Inflammatory macrophage treated with lipopolysaccharide for 1 hour (primary cell): ENCODE measurements at regions not wholly inside any gene's neighbourhood (a gene's known extent, or its start where the extent isn't known, plus 50 kb on each side); places are given as distances from the start of the nearest gene placed in this dataset.
"Not testable (repeated sequence)": the region's sequence is repeated elsewhere in the genome, so short reads cannot be mapped to it uniquely, and the experiment has no call there.

Source experiments
- DNase-seq, 2 donors: peaks; one replicate each; pipeline ENCODE4 v3.0.0-alpha.2; 2020 to 2022

GRCh38 chr4:120290553-120290952 lies 223.9 kb upstream of the MAD2L1 start:
- no peak for DNase-seq

- DNase-seq: no peak
Observed at GRCh38 chr4:120286813-120287212, 220.2 kb upstream of the MAD2L1 start.

- DNase-seq: no peak
Observed at GRCh38 chr4:120281581-120281980, 214.9 kb upstream of the MAD2L1 start.

GRCh38 chr4:120277391-120277790 lies 210.7 kb upstream of the MAD2L1 start:
- DNase-seq: no peak

GRCh38 chr4:120266602-120267001 lies 200.0 kb upstream of the MAD2L1 start:
- DNase-seq: no peak

- no peak for DNase-seq
Observed at GRCh38 chr4:120263618-120264017, 197.0 kb upstream of the MAD2L1 start.

- DNase-seq: no peak
Observed at GRCh38 chr4:120261117-120261516, 194.5 kb upstream of the MAD2L1 start.

GRCh38 chr4:120256112-120256775 lies 189.6 kb upstream of the MAD2L1 start:
- not testable (repeated sequence) for DNase-seq

- no peak for DNase-seq
Observed at GRCh38 chr4:120238277-120238973, 171.8 kb upstream of the MAD2L1 start.

- no peak for DNase-seq
Observed at GRCh38 chr4:120236873-120237272, 170.2 kb upstream of the MAD2L1 start.

- no peak for DNase-seq
Observed at GRCh38 chr4:120232050-120232449, 165.4 kb upstream of the MAD2L1 start.

GRCh38 chr4:120228086-120228485 lies 161.4 kb upstream of the MAD2L1 start:
- no peak for DNase-seq

GRCh38 chr4:120227554-120227953 lies 160.9 kb upstream of the MAD2L1 start:
- DNase-seq: no peak

GRCh38 chr4:120225527-120225926 lies 158.9 kb upstream of the MAD2L1 start:
- no peak for DNase-seq

- DNase-seq: no peak
Observed at GRCh38 chr4:120218981-120219380, 152.3 kb upstream of the MAD2L1 start.

- no peak for DNase-seq
Observed at GRCh38 chr4:120215350-120215749, 148.7 kb upstream of the MAD2L1 start.

- DNase-seq: no peak
Observed at GRCh38 chr4:120211408-120212015, 144.9 kb upstream of the MAD2L1 start.

GRCh38 chr4:120209706-120210105 lies 143.1 kb upstream of the MAD2L1 start:
- no peak for DNase-seq

- no peak for DNase-seq
Observed at GRCh38 chr4:120207021-120207420, 140.4 kb upstream of the MAD2L1 start.

- no peak for DNase-seq
Observed at GRCh38 chr4:120202222-120202621, 135.6 kb upstream of the MAD2L1 start.

- not testable (repeated sequence) for DNase-seq
Observed at GRCh38 chr4:120200573-120201110, 134.0 kb upstream of the MAD2L1 start.

GRCh38 chr4:120198411-120198810 lies 131.8 kb upstream of the MAD2L1 start:
- DNase-seq: no peak

- DNase-seq: no peak
Observed at GRCh38 chr4:120177603-120178002, 111.0 kb upstream of the MAD2L1 start.

- DNase-seq: no peak
Observed at GRCh38 chr4:120175272-120175671, 108.6 kb upstream of the MAD2L1 start.
